ENCODE measurements at regions not wholly inside any gene's neighbourhood (a gene's known extent, or its start where the extent isn't known, plus 50 kb on each side); places are given as distances from the start of the nearest gene placed in this dataset.
A peak's percentile ranks its signal among the peaks of the same experiment; 100 is the strongest.

DNA sequence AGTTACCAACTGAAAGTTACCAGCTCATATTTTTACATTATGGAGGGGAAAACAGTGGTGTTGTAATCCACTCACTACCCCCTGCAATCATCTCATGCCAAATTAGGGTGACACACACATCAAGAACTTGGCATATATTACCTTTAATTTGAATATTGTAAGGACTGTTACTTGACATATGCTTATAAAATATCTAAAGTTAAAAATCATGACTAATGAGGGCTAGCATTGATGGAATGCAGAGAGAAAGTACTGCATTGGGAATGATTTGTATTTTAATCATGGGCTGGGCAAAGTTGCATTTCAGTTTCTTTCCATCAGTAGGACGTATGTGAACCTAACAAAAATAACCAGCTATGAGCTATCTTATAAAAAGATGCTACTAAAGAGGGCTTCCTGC, 517.5 kb upstream of the GRIA3 start:
- Histone ChIP-seq H3K4ac (ENCODE audit: low read depth, low read length) (no peak overlapping the region), H3K9ac (ENCODE audit: low read length) (no peak overlapping the region), H2BK120ac (ENCODE audit: insufficient read depth, low read length, poor library complexity) (no peak overlapping the region), H2BK5ac (ENCODE audit: low read depth, low read length, poor library complexity) (no peak overlapping the region), H3K4me3 (ENCODE audit: low read depth, low read length) (no peak overlapping the region), H3K4me1 (ENCODE audit: control insufficient read depth in 1 of 2, insufficient read depth in 2 of 2, low read length in 2 of 2) (no peaks in the 10 kb centered on the region), H2AFZ (ENCODE audit: insufficient read depth, low read length, poor library complexity) (no peak overlapping the region), H3K27ac (ENCODE audit: low read depth, low read length) (no peak overlapping the region), H2AK5ac (ENCODE audit: low read length) (no peak overlapping the region), H4K8ac (ENCODE audit: low read depth, low read length) (no peak overlapping the region), H4K12ac (ENCODE audit: low read depth, low read length) (no peak overlapping the region), H3K79me1 (ENCODE audit: low read length) (no peaks in the 10 kb centered on the region), H3K18ac (ENCODE audit: low read length) (no peak overlapping the region), H3K9me3 (ENCODE audit: insufficient read depth, low read depth, low read length) (no peaks in the 10 kb centered on the region), H3K27me3 (ENCODE audit: insufficient read depth, low read length) (no peaks in the 10 kb centered on the region), H3K4me2 (ENCODE audit: low read length) (no peak overlapping the region), H3K14ac (ENCODE audit: low read length) (no peak overlapping the region), H3K36me3 (ENCODE audit: control insufficient read depth in 1 of 2, insufficient read depth in 2 of 2, low read length in 2 of 2) (no peaks in the 10 kb centered on the region), H3K79me2 (ENCODE audit: control insufficient read depth, insufficient read depth, low read length, poor library complexity) (no peaks in the 10 kb centered on the region), H3K23ac (ENCODE audit: low read length) (no peak overlapping the region), H4K91ac (ENCODE audit: low read depth, low read length) (no peak overlapping the region), H2BK12ac (ENCODE audit: low read length) (no peak overlapping the region)
- DNase-seq: no peak
- no CpG with 5 or more reads among the region's 1 CpG for WGBS (ENCODE audit: extremely low coverage, insufficient coverage, insufficient read length)

DNA sequence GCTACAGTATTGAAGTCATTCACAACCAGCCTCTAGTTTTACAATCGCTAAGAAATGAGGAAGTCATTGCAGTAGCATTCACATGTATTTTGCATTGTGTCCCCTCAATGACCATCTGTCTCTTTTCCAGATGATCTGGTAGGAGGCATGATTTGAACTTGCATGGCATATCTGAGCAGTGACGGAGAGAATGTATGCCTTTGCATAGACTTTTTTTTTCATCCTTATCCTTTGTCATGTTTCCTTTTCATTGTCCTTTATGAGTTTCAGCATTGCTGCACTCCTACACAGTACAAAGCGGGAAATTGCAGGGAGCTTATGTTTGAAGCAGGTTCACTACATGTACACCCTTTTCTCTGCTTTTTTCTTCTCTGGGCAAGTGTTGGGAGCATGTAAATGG, 516.4 kb upstream of the GRIA3 start:
- no peaks in the 10 kb centered on the region for H3K79me1 ChIP-seq (ENCODE audit: low read length)
- no peak overlapping the region for H4K12ac ChIP-seq (ENCODE audit: low read depth, low read length)
- H4K8ac ChIP-seq (ENCODE audit: low read depth, low read length): no peak overlapping the region
- H3K18ac ChIP-seq (ENCODE audit: low read length): no peak overlapping the region
- H3K4me3 ChIP-seq (ENCODE audit: low read depth, low read length): no peak overlapping the region
- H2AK5ac ChIP-seq (ENCODE audit: low read length): no peak overlapping the region
- no peak overlapping the region for H3K4ac ChIP-seq (ENCODE audit: low read depth, low read length)
- no peak overlapping the region for H2BK120ac ChIP-seq (ENCODE audit: insufficient read depth, low read length, poor library complexity)
- H2AFZ ChIP-seq (ENCODE audit: insufficient read depth, low read length, poor library complexity): no peak overlapping the region
- H4K91ac ChIP-seq (ENCODE audit: low read depth, low read length): no peak overlapping the region
- H3K9me3 ChIP-seq (ENCODE audit: insufficient read depth, low read depth, low read length): no peaks in the 10 kb centered on the region
- no peak overlapping the region for H3K4me2 ChIP-seq (ENCODE audit: low read length)
- H3K27ac ChIP-seq (ENCODE audit: low read depth, low read length): no peak overlapping the region
- no peak overlapping the region for H3K14ac ChIP-seq (ENCODE audit: low read length)
- no peaks in the 10 kb centered on the region for H3K36me3 ChIP-seq (ENCODE audit: control insufficient read depth in 1 of 2, insufficient read depth in 2 of 2, low read length in 2 of 2)
- H2BK12ac ChIP-seq (ENCODE audit: low read length): no peak overlapping the region
- no CpG with 5 or more reads among the region's 3 CpGs for WGBS (ENCODE audit: extremely low coverage, insufficient coverage, insufficient read length)
- H3K23ac ChIP-seq (ENCODE audit: low read length): no peak overlapping the region
- H2BK5ac ChIP-seq (ENCODE audit: low read depth, low read length, poor library complexity): no peak overlapping the region
- H3K79me2 ChIP-seq (ENCODE audit: control insufficient read depth, insufficient read depth, low read length, poor library complexity): no peaks in the 10 kb centered on the region
- no peak overlapping the region for H3K9ac ChIP-seq (ENCODE audit: low read length)
- DNase-seq: no peak
- no peaks in the 10 kb centered on the region for H3K4me1 ChIP-seq (ENCODE audit: control insufficient read depth in 1 of 2, insufficient read depth in 2 of 2, low read length in 2 of 2)
- no peaks in the 10 kb centered on the region for H3K27me3 ChIP-seq (ENCODE audit: insufficient read depth, low read length)

DNA sequence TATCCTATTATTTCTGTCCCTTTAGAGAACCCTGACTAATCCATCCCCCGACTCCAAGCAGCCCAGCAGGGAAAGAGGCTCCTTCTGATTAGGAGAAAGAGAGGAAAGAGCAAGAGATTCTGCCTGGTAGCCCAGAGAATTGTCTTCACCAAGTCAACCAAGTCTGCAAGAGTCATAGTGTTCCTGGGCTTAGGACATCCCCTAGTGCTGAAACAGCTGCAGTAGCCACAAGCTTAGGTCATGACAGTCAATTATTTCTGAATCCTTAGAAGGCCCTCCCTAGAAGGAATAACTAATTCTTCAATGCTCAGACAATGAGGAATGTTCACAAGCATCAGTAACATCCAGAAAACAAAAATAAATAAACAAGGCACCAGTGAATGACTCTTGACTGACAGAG, 480.3 kb upstream of the GRIA3 start:
- Histone ChIP-seq H2BK120ac (ENCODE audit: insufficient read depth, low read length, poor library complexity) (no peak overlapping the region), H3K14ac (ENCODE audit: low read length) (no peak overlapping the region), H4K91ac (ENCODE audit: low read depth, low read length) (no peak overlapping the region), H3K4ac (ENCODE audit: low read depth, low read length) (no peak overlapping the region), H3K27ac (ENCODE audit: low read depth, low read length) (no peak overlapping the region), H3K79me1 (ENCODE audit: low read length) (no peaks in the 10 kb centered on the region), H2BK5ac (ENCODE audit: low read depth, low read length, poor library complexity) (no peak overlapping the region), H3K18ac (ENCODE audit: low read length) (no peak overlapping the region), H3K4me3 (ENCODE audit: low read depth, low read length) (no peak overlapping the region), H3K23ac (ENCODE audit: low read length) (no peak overlapping the region), H3K36me3 (ENCODE audit: control insufficient read depth in 1 of 2, insufficient read depth in 2 of 2, low read length in 2 of 2) (no peaks in the 10 kb centered on the region), H3K27me3 (ENCODE audit: insufficient read depth, low read length) (no peaks in the 10 kb centered on the region), H4K8ac (ENCODE audit: low read depth, low read length) (no peak overlapping the region), H2BK12ac (ENCODE audit: low read length) (no peak overlapping the region), H2AFZ (ENCODE audit: insufficient read depth, low read length, poor library complexity) (no peak overlapping the region), H2AK5ac (ENCODE audit: low read length) (no peak overlapping the region), H3K4me1 (ENCODE audit: control insufficient read depth in 1 of 2, insufficient read depth in 2 of 2, low read length in 2 of 2) (no peaks in the 10 kb centered on the region), H3K4me2 (ENCODE audit: low read length) (no peak overlapping the region), H3K9me3 (ENCODE audit: insufficient read depth, low read depth, low read length) (no peaks in the 10 kb centered on the region), H3K79me2 (ENCODE audit: control insufficient read depth, insufficient read depth, low read length, poor library complexity) (no peaks in the 10 kb centered on the region), H4K12ac (ENCODE audit: low read depth, low read length) (no peak overlapping the region), H3K9ac (ENCODE audit: low read length) (no peak overlapping the region)
- no CpG with 5 or more reads among the region's 1 CpG for WGBS (ENCODE audit: extremely low coverage, insufficient coverage, insufficient read length)
- no peak for DNase-seq

DNA sequence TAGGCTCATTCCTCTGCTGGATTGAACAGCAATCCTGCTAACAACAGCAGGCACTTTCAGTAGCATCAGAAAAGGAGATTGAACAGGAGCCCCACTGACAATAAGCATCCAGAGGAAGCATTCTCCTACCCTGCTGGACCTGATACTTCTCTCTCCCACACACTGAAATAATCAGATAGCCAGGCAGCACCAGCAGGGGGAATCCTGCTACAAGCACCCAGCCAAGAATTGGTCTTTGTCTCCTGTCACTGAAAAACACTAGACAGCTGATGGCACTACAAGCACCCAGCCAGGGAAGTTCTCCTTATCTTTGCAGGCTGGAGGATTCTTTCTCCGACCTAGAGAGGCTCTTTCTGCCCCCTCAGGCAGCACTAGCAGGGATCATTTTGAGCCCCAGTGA, 444.3 kb upstream of the GRIA3 start:
- Histone ChIP-seq H3K36me3 (ENCODE audit: control insufficient read depth in 1 of 2, insufficient read depth in 2 of 2, low read length in 2 of 2) (no peaks in the 10 kb centered on the region), H2BK120ac (ENCODE audit: insufficient read depth, low read length, poor library complexity) (no peak overlapping the region), H3K27me3 (ENCODE audit: insufficient read depth, low read length) (no peaks in the 10 kb centered on the region), H3K79me1 (ENCODE audit: low read length) (no peaks in the 10 kb centered on the region), H2BK5ac (ENCODE audit: low read depth, low read length, poor library complexity) (no peak overlapping the region), H3K9me3 (ENCODE audit: insufficient read depth, low read depth, low read length) (no peaks in the 10 kb centered on the region), H3K79me2 (ENCODE audit: control insufficient read depth, insufficient read depth, low read length, poor library complexity) (no peaks in the 10 kb centered on the region), H4K12ac (ENCODE audit: low read depth, low read length) (no peak overlapping the region), H4K91ac (ENCODE audit: low read depth, low read length) (no peak overlapping the region), H3K9ac (ENCODE audit: low read length) (no peak overlapping the region), H2AK5ac (ENCODE audit: low read length) (no peak overlapping the region), H3K27ac (ENCODE audit: low read depth, low read length) (no peak overlapping the region), H3K4me2 (ENCODE audit: low read length) (no peak overlapping the region), H3K14ac (ENCODE audit: low read length) (no peak overlapping the region), H4K8ac (ENCODE audit: low read depth, low read length) (no peak overlapping the region), H3K23ac (ENCODE audit: low read length) (no peak overlapping the region), H3K4me3 (ENCODE audit: low read depth, low read length) (no peak overlapping the region), H3K18ac (ENCODE audit: low read length) (no peak overlapping the region), H2BK12ac (ENCODE audit: low read length) (no peak overlapping the region), H2AFZ (ENCODE audit: insufficient read depth, low read length, poor library complexity) (no peak overlapping the region), H3K4ac (ENCODE audit: low read depth, low read length) (no peak overlapping the region), H3K4me1 (ENCODE audit: control insufficient read depth in 1 of 2, insufficient read depth in 2 of 2, low read length in 2 of 2) (no peaks in the 10 kb centered on the region)
- DNase-seq: peak in 1 of 2 donors; percentile 4
- WGBS (ENCODE audit: extremely low coverage, insufficient coverage, insufficient read length): no CpG with 5 or more reads among the region's 1 CpG
